A673 (cell line): ENCODE measurements at regions not wholly inside any gene's neighbourhood (a gene's known extent, or its start where the extent isn't known, plus 50 kb on each side); places are given as distances from the start of the nearest gene placed in this dataset.

Source experiments
- BruUV-seq: library from RNA; stranded (reverse); fragments of 400-500 nt; replicated peaks from 2 replicates; lab custom pipeline; 2021; lab: Mats Ljungman, UMichigan
- CTCF ChIA-PET: fragments of 300-600 bp; sonication (Branson Sonifier 250); formaldehyde crosslinking; loops from one replicate; lab custom pipeline; 2022; ENCODE audit warnings: antibody characterized with exemption; lab: Charles Lee
- POLR2A ChIA-PET: fragments of 300-600 bp; sonication (Branson Sonifier 250); formaldehyde crosslinking; loops from one replicate; lab custom pipeline; 2022; ENCODE audit warnings: antibody characterized with exemption; ENCODE audit not compliant: low non-redundant PET; lab: Charles Lee
- DNase-seq: peaks from one replicate; pipeline ENCODE4 v3.0.0-alpha.2; 2015; ENCODE audit warnings: low spot score
- H3K27ac ChIP-seq: fragments of 200-600 bp; sonication (generic); 2 replicates; pipeline ENCODE4 v1.5.1; 2016; ENCODE audit warnings: mixed run types, low read depth, mild to moderate bottlenecking, mixed read lengths, antibody characterized with exemption, low read length; ENCODE audit not compliant: poor library complexity, severe bottlenecking
- H3K27me3 ChIP-seq: fragments of 200-600 bp; sonication (generic); replicated peaks from 2 replicates; pipeline ENCODE4 v1.6.1; 2017; ENCODE audit warnings: mixed run types, low read depth, mild to moderate bottlenecking, mixed read lengths, antibody characterized with exemption, low read length; ENCODE audit not compliant: insufficient read depth, poor library complexity
- H3K36me3 ChIP-seq: fragments of 200-600 bp; sonication (generic); 2 replicates; pipeline ENCODE4 v1.6.1; 2016; ENCODE audit warnings: mixed run types, mild to moderate bottlenecking, mixed read lengths, antibody characterized with exemption, low read length; ENCODE audit not compliant: insufficient read depth, poor library complexity, severe bottlenecking
- H3K4me1 ChIP-seq: fragments of 200-600 bp; sonication (generic); 2 replicates; pipeline ENCODE4 v1.6.1; 2017; ENCODE audit warnings: mixed run types, mild to moderate bottlenecking, mixed read lengths, antibody characterized with exemption, low read length; ENCODE audit not compliant: insufficient read depth, poor library complexity, severe bottlenecking
- H3K4me3 ChIP-seq: fragments of 200-600 bp; sonication (generic); 2 replicates; pipeline ENCODE4 v1.5.1; 2016; ENCODE audit warnings: low read depth, mixed run types, mild to moderate bottlenecking, mixed read lengths, low read length; ENCODE audit not compliant: poor library complexity, severe bottlenecking
- H3K9me3 ChIP-seq: fragments of 200-600 bp; sonication (generic); 2 replicates; pipeline ENCODE4 v1.6.1; 2016; ENCODE audit warnings: mixed run types, low read depth, mild to moderate bottlenecking, mixed read lengths, antibody characterized with exemption, low read length; ENCODE audit not compliant: poor library complexity, severe bottlenecking
- CTCF ChIP-seq: fragments of 300-800, 200-600 bp; sonication (generic); conservative IDR thresholded peaks from 2 replicates; pipeline ENCODE4 v1.5.1; 2017; ENCODE audit warnings: low read depth, mild to moderate bottlenecking, antibody characterized with exemption, low read length, moderate library complexity, mixed read lengths
- EZH2 ChIP-seq: fragments of 200-600 bp; sonication (generic); IDR thresholded peaks from 2 replicates; pipeline ENCODE4 v1.6.1; 2017; ENCODE audit warnings: borderline replicate concordance, low read depth, mild to moderate bottlenecking, mixed read lengths, antibody characterized with exemption, low read length; ENCODE audit not compliant: poor library complexity, severe bottlenecking
- intact Hi-C: fragments of 100-400 bp; cut with micrococcal nuclease; formaldehyde crosslinking; loops from one replicate; pipeline ENCODE4 v1.10.0; 2022; ENCODE audit not compliant: unreplicated experiment

DNA sequence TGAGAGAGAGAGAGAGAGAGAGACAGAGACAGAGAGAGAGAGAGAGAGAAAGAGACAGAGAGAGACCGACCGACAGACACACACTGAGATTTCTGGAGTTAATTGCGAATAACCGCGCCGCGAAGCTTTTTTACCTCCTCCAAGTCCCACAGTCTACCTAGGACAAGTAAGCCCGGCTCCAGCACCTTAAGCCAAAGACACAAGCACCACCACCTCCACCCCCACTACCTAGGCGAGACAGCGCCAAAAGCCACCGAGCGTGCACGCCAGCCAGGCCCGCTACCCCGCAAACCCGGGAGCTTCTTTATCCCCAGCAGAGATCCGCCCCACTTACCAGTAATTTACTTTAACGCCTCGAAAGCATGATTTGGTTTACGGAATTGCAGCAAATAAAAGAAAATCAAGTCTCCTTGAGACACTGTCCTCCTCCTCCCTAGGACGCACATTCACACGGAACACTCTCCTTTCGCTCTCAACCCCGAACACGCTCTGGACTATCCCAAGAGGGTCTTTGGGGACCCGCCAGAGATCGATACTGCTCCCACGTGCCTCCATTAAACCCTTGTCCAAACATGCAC, 649.6 kb upstream of the DIPK2B start:
- H3K4me3 ChIP-seq: peak overlapping the region; percentile 65
- TF ChIP-seq EZH2: no peak
- no peak for TF ChIP-seq CTCF
- intact Hi-C loops: no loop called here
- POLR2A ChIA-PET: no interaction called here
- no peaks in the 10 kb centered on the region for H3K9me3 ChIP-seq
- H3K4me1 ChIP-seq: peaks cover 14% of the 10 kb centered on the region
- DNase-seq: peak; percentile 27
- H3K36me3 ChIP-seq: peaks cover 30% of the 10 kb centered on the region
- CTCF ChIA-PET: interaction anchor here (1.6 kb wide), 1 partner anchor 526 kb away, joined by 4 read pairs; no protein-coding TSS in a partner anchor
- H3K27ac ChIP-seq: peak overlapping the region; percentile 70
- H3K27me3 ChIP-seq: no peaks in the 10 kb centered on the region
- no TSS peak for BruUV-seq

DNA sequence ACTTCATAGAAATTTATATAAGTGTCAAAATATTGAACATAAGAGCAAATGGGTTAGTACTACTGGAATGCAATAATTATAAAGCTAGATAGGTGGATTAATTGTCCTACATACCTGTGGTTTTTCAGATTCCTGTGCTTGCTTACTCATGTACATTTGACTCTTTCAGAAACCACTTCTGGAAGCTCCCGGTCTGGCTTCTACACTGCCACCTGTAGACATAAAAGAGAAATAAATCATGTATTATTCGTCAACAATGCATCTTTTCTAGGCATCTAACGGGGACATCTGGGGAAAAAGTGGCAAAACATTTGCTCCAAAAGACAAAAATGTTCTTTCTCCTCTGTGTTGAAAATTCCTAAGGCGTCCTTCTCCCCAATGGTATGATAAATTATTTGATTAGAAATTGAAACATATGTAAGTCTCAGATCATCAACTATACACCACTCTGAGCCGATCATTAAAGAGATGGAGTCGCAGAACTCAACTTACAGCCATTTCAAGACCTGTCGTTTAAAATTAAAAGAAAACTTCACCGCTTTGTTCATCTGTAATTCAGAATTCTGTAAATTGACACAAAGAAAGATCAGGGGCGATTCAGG, 648.7 kb upstream of the DIPK2B start:
- TF ChIP-seq CTCF (peak; percentile 59), EZH2 (no peak)
- Histone ChIP-seq H3K4me3 (peak overlapping the region; percentile 65), H3K27me3 (no peaks in the 10 kb centered on the region), H3K4me1 (peaks cover 14% of the 10 kb centered on the region), H3K27ac (peak overlapping the region; percentile 70), H3K9me3 (no peaks in the 10 kb centered on the region), H3K36me3 (peaks cover 37% of the 10 kb centered on the region)
- intact Hi-C loops: no loop called here
- DNase-seq: peak; percentile 67
- ChIA-PET POLR2A (no interaction called here), CTCF (interaction anchor here (1.0 kb wide), 1 partner anchor 527 kb away, joined by 4 read pairs; no protein-coding TSS in a partner anchor)
- TSS peak; percentile 54 for BruUV-seq

DNA sequence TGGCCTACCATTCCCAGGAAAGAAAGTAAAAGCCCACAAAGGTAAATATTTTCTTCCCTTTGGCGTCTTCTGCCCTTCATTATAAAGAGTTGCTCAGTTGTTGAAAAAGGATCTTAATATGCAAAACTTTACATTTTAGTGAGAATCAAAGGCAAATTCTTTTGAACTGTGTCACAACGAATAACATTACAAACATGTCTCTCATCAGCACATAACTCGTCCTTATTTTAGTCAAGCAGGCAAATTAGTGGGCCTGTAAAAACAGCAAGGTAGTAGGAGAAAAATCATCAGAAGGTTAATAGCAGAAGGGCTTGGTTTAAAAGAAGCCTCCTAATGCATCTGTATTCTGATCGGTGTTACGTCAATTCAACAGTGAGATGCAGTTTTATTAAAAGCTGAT, 647.3 kb upstream of the DIPK2B start:
- Histone ChIP-seq H3K9me3 (no peaks in the 10 kb centered on the region), H3K4me3 (no peak overlapping the region), H3K27ac (no peak overlapping the region), H3K27me3 (no peaks in the 10 kb centered on the region), H3K4me1 (peaks cover 13% of the 10 kb centered on the region), H3K36me3 (peaks cover 43% of the 10 kb centered on the region)
- TF ChIP-seq EZH2 (no peak), CTCF (no peak)
- ChIA-PET CTCF (no interaction called here), POLR2A (no interaction called here)
- no peak for DNase-seq
- intact Hi-C loops: no loop called here
- BruUV-seq: no TSS peak
